ENCODE measurements at regions not wholly inside any gene's neighbourhood (a gene's known extent, or its start where the extent isn't known, plus 50 kb on each side); places are given as distances from the start of the nearest gene placed in this dataset.

- CTCF ChIA-PET: no interaction called here
These were observed 314.3 kb downstream of the MAP2K6 start for GRCh38 chr17:69728816-69729215.

DNA sequence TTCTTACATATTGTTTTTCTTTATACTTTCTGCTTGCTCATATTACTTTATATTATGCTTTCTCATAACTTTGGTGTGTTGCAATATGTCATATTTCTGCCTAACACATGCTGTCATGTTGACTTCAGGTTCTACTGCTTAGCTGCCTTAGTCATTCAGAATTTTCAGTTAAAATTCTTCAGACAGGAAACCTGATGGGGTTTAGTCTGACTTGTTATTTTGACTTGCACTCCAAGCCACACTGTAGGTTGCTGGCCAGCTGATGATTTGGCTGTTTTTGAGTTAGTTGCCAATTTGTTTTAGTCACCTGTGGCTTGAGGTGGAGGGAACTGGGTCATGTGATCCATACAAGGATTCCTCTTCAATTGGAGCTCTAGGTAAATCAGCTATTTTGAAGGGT, 315.4 kb downstream of the MAP2K6 start:
- H3K27ac ChIP-seq: peak overlapping the region; percentile 80
- ChIA-PET CTCF (interaction anchor here (0.6 kb wide), 1 partner anchor 213 kb away, joined by 4 read pairs; no protein-coding TSS in a partner anchor), POLR2A (ENCODE audit: low non-redundant PET) (no interaction called here)
- TF ChIP-seq, protein P1, sequence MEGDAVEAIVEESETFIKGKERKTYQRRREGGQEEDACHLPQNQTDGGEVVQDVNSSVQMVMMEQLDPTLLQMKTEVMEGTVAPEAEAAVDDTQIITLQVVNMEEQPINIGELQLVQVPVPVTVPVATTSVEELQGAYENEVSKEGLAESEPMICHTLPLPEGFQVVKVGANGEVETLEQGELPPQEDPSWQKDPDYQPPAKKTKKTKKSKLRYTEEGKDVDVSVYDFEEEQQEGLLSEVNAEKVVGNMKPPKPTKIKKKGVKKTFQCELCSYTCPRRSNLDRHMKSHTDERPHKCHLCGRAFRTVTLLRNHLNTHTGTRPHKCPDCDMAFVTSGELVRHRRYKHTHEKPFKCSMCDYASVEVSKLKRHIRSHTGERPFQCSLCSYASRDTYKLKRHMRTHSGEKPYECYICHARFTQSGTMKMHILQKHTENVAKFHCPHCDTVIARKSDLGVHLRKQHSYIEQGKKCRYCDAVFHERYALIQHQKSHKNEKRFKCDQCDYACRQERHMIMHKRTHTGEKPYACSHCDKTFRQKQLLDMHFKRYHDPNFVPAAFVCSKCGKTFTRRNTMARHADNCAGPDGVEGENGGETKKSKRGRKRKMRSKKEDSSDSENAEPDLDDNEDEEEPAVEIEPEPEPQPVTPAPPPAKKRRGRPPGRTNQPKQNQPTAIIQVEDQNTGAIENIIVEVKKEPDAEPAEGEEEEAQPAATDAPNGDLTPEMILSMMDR (conservative IDR thresholded peaks at IDR 0.05; ENCODE audit: low read depth): no peak
- peak; percentile 52 for DNase-seq (ENCODE audit: low spot score)

More at GRCh38 chr17:69728816-69729215, 314.3 kb downstream of the MAP2K6 start:
- no peak overlapping the region for H3K27ac ChIP-seq
- POLR2A ChIA-PET (ENCODE audit: low non-redundant PET): no interaction called here
- no peak for DNase-seq (ENCODE audit: low spot score)
- TF ChIP-seq, protein P1 (conservative IDR thresholded peaks at IDR 0.05; ENCODE audit: low read depth): no peak

DNA sequence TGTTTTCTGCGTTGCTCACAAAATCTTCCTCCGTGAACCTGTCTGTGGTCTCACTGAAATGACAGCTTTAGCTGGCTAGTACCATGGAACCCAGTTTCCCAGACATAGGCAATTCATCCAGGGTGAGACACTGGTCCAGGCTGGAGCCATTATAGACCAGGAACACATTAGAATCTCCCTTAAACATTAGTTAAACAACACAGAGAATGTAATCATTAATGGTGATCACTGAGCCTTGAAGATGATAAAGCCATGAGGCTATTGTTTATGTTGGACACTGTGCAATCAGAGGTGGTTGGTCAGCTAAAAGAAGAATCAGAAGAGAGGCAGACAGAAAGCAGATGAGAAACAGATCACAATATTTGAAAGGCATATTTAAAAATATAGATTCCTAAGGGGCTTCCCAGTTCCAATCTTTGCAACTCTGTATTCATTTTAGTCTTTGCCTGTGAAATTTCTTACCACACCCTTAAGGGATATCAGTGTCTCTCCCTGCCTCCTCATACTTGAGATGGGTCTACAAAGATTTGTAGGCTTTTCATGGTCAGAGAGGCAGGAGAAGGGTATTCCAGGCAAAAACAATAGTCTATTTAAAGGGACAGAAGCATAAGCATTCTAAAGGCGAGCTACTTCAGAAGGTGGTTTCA, 317.9 kb downstream of the MAP2K6 start:
- H3K27ac ChIP-seq: no peak overlapping the region
- POLR2A ChIA-PET (ENCODE audit: low non-redundant PET): no interaction called here
- no peak for DNase-seq (ENCODE audit: low spot score)
- CTCF ChIA-PET: no interaction called here
- TF ChIP-seq, protein P1 (conservative IDR thresholded peaks at IDR 0.05; ENCODE audit: low read depth): no peak

GRCh38 chr17:69733171-69734012, 318.9 kb downstream of the MAP2K6 start:
- DNase-seq (ENCODE audit: low spot score): peak; percentile 85
- POLR2A ChIA-PET (ENCODE audit: low non-redundant PET): no interaction called here
- TF ChIP-seq, protein P1 (conservative IDR thresholded peaks at IDR 0.05; ENCODE audit: low read depth): no peak
- H3K27ac ChIP-seq: peak overlapping the region; percentile 87
- CTCF ChIA-PET: interaction anchor here (0.6 to 1.8 kb wide), 3 partner anchors 10 to 563 kb away, joined by 3 to 4 read pairs (median 3); no protein-coding TSS in a partner anchor

DNA sequence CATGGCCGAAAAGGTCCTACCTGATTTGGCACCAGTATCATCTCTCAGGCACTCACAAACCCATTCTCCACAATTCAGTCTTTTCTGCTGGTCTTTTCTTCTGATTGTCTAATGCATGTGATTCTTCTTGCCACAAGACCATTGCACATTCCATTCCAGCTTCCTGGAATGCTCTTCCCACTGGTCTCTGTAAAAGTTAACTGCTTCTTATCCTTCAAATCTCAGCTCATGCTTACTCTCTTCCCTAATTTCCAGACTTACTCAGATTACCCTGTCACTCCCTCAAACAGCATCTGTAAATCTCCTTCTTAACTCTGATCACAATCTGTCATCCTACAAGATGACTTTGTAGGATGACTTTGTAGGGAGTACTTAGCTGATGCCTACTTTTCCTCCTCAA, 320.2 kb downstream of the MAP2K6 start:
- DNase-seq (ENCODE audit: low spot score): no peak
- POLR2A ChIA-PET (ENCODE audit: low non-redundant PET): no interaction called here
- TF ChIP-seq, protein P1 (conservative IDR thresholded peaks at IDR 0.05; ENCODE audit: low read depth): no peak
- peak overlapping the region; percentile 9; the same call in 1 of the 2 replicates for H3K27ac ChIP-seq
- CTCF ChIA-PET: interaction anchor here (0.6 to 1.8 kb wide), 3 partner anchors 128 to 802 kb away, joined by 3 to 5 read pairs (median 4); no protein-coding TSS in a partner anchor

GRCh38 chr17:69735285-69735684, 320.8 kb downstream of the MAP2K6 start:
- H3K27ac ChIP-seq: no peak overlapping the region
- no peak for DNase-seq (ENCODE audit: low spot score)
- CTCF ChIA-PET: interaction anchor here (0.6 to 1.8 kb wide), 3 partner anchors 129 to 801 kb away, joined by 3 to 5 read pairs (median 4); no protein-coding TSS in a partner anchor
- POLR2A ChIA-PET (ENCODE audit: low non-redundant PET): no interaction called here
- TF ChIP-seq, protein P1 (conservative IDR thresholded peaks at IDR 0.05; ENCODE audit: low read depth): no peak

Data from RWPE1 (cell line).